Endothelial cell of umbilical vein (primary cell): ENCODE measurements at regions not wholly inside any gene's neighbourhood (a gene's known extent, or its start where the extent isn't known, plus 50 kb on each side); places are given as distances from the start of the nearest gene placed in this dataset.

Source experiments
- BruUV-seq: library from RNA; stranded (reverse); fragments of 400-500 nt; replicated peaks from 2 replicates; lab custom pipeline; 2021; lab: Mats Ljungman, UMichigan
- CTCF ChIA-PET: fragments of 300-600, 350-600 bp; sonication (Branson Sonifier 250); formaldehyde crosslinking; loops from one replicate; lab custom pipeline; 2021; ENCODE audit warnings: antibody characterized with exemption, inconsistent platforms; lab: Charles Lee
- POLR2A ChIA-PET: fragments of 300-600, 350-600 bp; sonication (Branson Sonifier 250); formaldehyde crosslinking; loops from one replicate; lab custom pipeline; 2021; ENCODE audit warnings: antibody characterized with exemption, inconsistent platforms; lab: Charles Lee
- DNase-seq: peaks from one replicate; pipeline ENCODE4 v3.0.0-alpha.2; 2011; ENCODE audit warnings: low read depth, low spot score
- FAIRE-seq: peaks from 2 replicates; lab custom pipeline; 2011; peaks lifted over from hg19 to GRCh38; lab: Jason Lieb, UNC
- H2AFZ ChIP-seq: 2 replicates; pipeline ENCODE4 v1.6.0; 2012; ENCODE audit warnings: low read depth, low read length, control low read depth, inconsistent platforms
- H3K27ac ChIP-seq: 2 replicates; pipeline ENCODE4 v1.5.1; 2011; ENCODE audit warnings: low read depth, mild to moderate bottlenecking, control low read depth, low read length, moderate library complexity; ENCODE audit not compliant: insufficient read depth
- H3K27me3 ChIP-seq, 2 experiments: 2 replicates each; pipeline versions ENCODE4 v1.6.0 to v1.6.1; 2011; ENCODE audit warnings: low read length in 2 of 2, mixed read lengths in 1 of 2; ENCODE audit not compliant: control insufficient read depth in 2 of 2, insufficient read depth in 2 of 2
- H3K36me3 ChIP-seq, 2 experiments: 2 replicates in 1 of 2; 3 replicates in 1 of 2; pipeline ENCODE4 v1.5.1; 2011; ENCODE audit warnings: low read length in 2 of 2, mild to moderate bottlenecking in 1 of 2, moderate library complexity in 1 of 2; ENCODE audit not compliant: control insufficient read depth in 2 of 2, insufficient read depth in 2 of 2; ENCODE audit errors: extremely low read depth in 1 of 2
- H3K4me1 ChIP-seq: 3 replicates; pipeline ENCODE4 v1.5.1; 2011; ENCODE audit warnings: mild to moderate bottlenecking, low read length; ENCODE audit not compliant: control insufficient read depth, insufficient read depth; ENCODE audit errors: extremely low read depth
- H3K4me2 ChIP-seq: 2 replicates; pipeline ENCODE4 v1.6.1; 2011; ENCODE audit warnings: low read length, control low read depth, mixed read lengths; ENCODE audit not compliant: insufficient read depth
- H3K4me3 ChIP-seq, 3 experiments: fragments of 200-600 bp in 1 of 3; sonication (generic), shearing (Covaris generic) in 1 of 3; replicated peaks in 1 of 3; 2 replicates each; pipeline ENCODE4 v1.5.1; 2011 to 2016; ENCODE audit warnings: control low read depth in 3 of 3, low read length in 3 of 3, mild to moderate bottlenecking in 2 of 3, inconsistent platforms in 1 of 3, low read depth in 1 of 3, moderate library complexity in 1 of 3; ENCODE audit not compliant: insufficient read depth in 1 of 3
- H3K79me2 ChIP-seq: 2 replicates; pipeline ENCODE4 v1.6.0; 2012; ENCODE audit warnings: low read length, inconsistent platforms; ENCODE audit not compliant: control insufficient read depth, insufficient read depth
- H3K9ac ChIP-seq: replicated peaks from 2 replicates; pipeline ENCODE3; 2011; ENCODE audit warnings: low read length, control low read depth; ENCODE audit not compliant: insufficient read depth; ENCODE audit errors: extremely low read depth
- H3K9me1 ChIP-seq: replicated peaks from 3 replicates; pipeline ENCODE4 v1.6.0; 2011; ENCODE audit warnings: mild to moderate bottlenecking, low read length; ENCODE audit not compliant: control insufficient read depth, insufficient read depth; ENCODE audit errors: extremely low read depth
- H3K9me3 ChIP-seq: replicated peaks from 2 replicates; pipeline ENCODE4 v1.5.1; 2012; ENCODE audit warnings: low read length, inconsistent platforms; ENCODE audit not compliant: control insufficient read depth, insufficient read depth
- H4K20me1 ChIP-seq: replicated peaks from 2 replicates; pipeline ENCODE3; 2011; ENCODE audit warnings: mild to moderate bottlenecking, low read length; ENCODE audit not compliant: control insufficient read depth, insufficient read depth; ENCODE audit errors: extremely low read depth
- CTCF ChIP-seq, 2 donors: IDR thresholded peaks; 1 replicate in 1 of 2; 2 replicates in 1 of 2; pipeline ENCODE4 v1.5.1; 2011; ENCODE audit warnings: low read length in 2 of 2, mild to moderate bottlenecking in 2 of 2, moderate library complexity in 2 of 2, control low read depth in 1 of 2, inconsistent platforms in 1 of 2, low read depth in 1 of 2; ENCODE audit not compliant: insufficient read depth in 1 of 2; ENCODE audit errors: extremely low read depth in 1 of 2
- EZH2 ChIP-seq: IDR thresholded peaks from 2 replicates; pipeline ENCODE4 v1.6.1; 2012; ENCODE audit warnings: borderline replicate concordance, low read depth, mild to moderate bottlenecking, moderate library complexity, low read length, inconsistent platforms; ENCODE audit not compliant: severe bottlenecking
- FOS ChIP-seq: IDR thresholded peaks from 2 replicates; pipeline ENCODE4 v1.6.1; 2011; ENCODE audit warnings: mild to moderate bottlenecking, low read length, moderate library complexity, borderline replicate concordance; ENCODE audit not compliant: insufficient read depth
- GATA2 ChIP-seq: IDR thresholded peaks from 2 replicates; pipeline ENCODE4 v1.7.0; 2011; ENCODE audit warnings: low read depth, mild to moderate bottlenecking, moderate library complexity, mixed read lengths, low read length; ENCODE audit not compliant: insufficient read length, insufficient read depth
- JUN ChIP-seq: IDR thresholded peaks from 2 replicates; pipeline ENCODE4 v1.6.1; 2011; ENCODE audit warnings: borderline replicate concordance, low read depth; ENCODE audit not compliant: insufficient read length, insufficient read depth
- MAX ChIP-seq: IDR thresholded peaks from 2 replicates; pipeline ENCODE4 v1.6.1; 2011; ENCODE audit not compliant: insufficient read depth, insufficient read length
- MYC ChIP-seq: IDR thresholded peaks from one replicate; pipeline ENCODE4 v1.6.1; 2011; ENCODE audit warnings: mild to moderate bottlenecking, low read depth, low read length
- POLR2A ChIP-seq: IDR thresholded peaks from 2 replicates; pipeline ENCODE4 v1.6.1; 2012; ENCODE audit warnings: low read depth, mild to moderate bottlenecking, control low read depth, low read length
- POLR2AphosphoS5 ChIP-seq: IDR thresholded peaks from 2 replicates; pipeline ENCODE4 v1.6.1; 2012; ENCODE audit warnings: low read depth, mild to moderate bottlenecking, control low read depth, low read length, moderate library complexity; ENCODE audit not compliant: insufficient read depth
- dilution Hi-C: fragments of 300-500 bp; cut with MboI; formaldehyde crosslinking; loops from one replicate; pipeline ENCODE4 v1.15.0; 2019; ENCODE audit warnings: low sequenced_read_pairs; ENCODE audit not compliant: extremely low pct_ligation_motif_present
- intact Hi-C: fragments of 100-400 bp; cut with micrococcal nuclease; formaldehyde crosslinking; loops from one replicate; pipeline ENCODE4 v1.10.0; 2022

- no peak for FAIRE-seq
- no peak overlapping the region for H3K4me2 ChIP-seq
- POLR2A ChIA-PET, result interaction anchor here (0.7 kb wide), 1 partner anchor 22 kb away, joined by 3 read pairs; no protein-coding TSS in a partner anchor
- no peaks in the 10 kb centered on the region for H3K36me3 ChIP-seq
- no peaks in the 10 kb centered on the region for H3K9me1 ChIP-seq
- no peak for DNase-seq
- no peaks in the 10 kb centered on the region for H3K4me1 ChIP-seq
- no peaks in the 10 kb centered on the region for H3K27me3 ChIP-seq
- no peak for TF ChIP-seq POLR2AphosphoS5
- TF ChIP-seq EZH2, result no peak
- TF ChIP-seq GATA2, result no peak
- no TSS peak for BruUV-seq
- no peak overlapping the region for H2AFZ ChIP-seq
- H3K79me2 ChIP-seq, result no peaks in the 10 kb centered on the region
- no peak overlapping the region for H3K4me3 ChIP-seq
- intact Hi-C loops, result no loop called here
- no peak overlapping the region for H3K27ac ChIP-seq
- dilution Hi-C loops, result no loop called here
- H3K9me3 ChIP-seq, result no peaks in the 10 kb centered on the region
- H4K20me1 ChIP-seq, result no peaks in the 10 kb centered on the region
- CTCF ChIA-PET, result no interaction called here
- no peak overlapping the region for H3K9ac ChIP-seq
Measured at GRCh38 chr11:130604606-130605005, 156.2 kb downstream of the ADAMTS15 start.

GRCh38 chr11:130606178-130606577 is 157.7 kb downstream of the ADAMTS15 start:
- no TSS peak for BruUV-seq
- dilution Hi-C loops, result no loop called here
- Histone ChIP-seq H3K9ac (no peak overlapping the region), H3K9me1 (no peaks in the 10 kb centered on the region), H3K9me3 (no peaks in the 10 kb centered on the region), H3K36me3 (no peaks in the 10 kb centered on the region), H3K4me1 (no peaks in the 10 kb centered on the region), H3K27me3 (no peaks in the 10 kb centered on the region), H2AFZ (no peak overlapping the region), H3K4me2 (no peak overlapping the region), H3K4me3 (no peak overlapping the region), H3K79me2 (no peaks in the 10 kb centered on the region), H3K27ac (no peak overlapping the region), H4K20me1 (no peaks in the 10 kb centered on the region)
- FAIRE-seq, result no peak
- DNase-seq, result no peak
- intact Hi-C loops, result no loop called here
- TF ChIP-seq POLR2AphosphoS5 (no peak), POLR2A (no peak), MAX (no peak), GATA2 (no peak), CTCF (IDR thresholded peaks at IDR 0.05; ENCODE audit: extremely low read depth in 1 of 2, insufficient read depth in 1 of 2, low read depth in 1 of 2, low read length in 2 of 2) (no peak), FOS (no peak), JUN (no peak), EZH2 (no peak), MYC (no peak)
- ChIA-PET POLR2A (no interaction called here), CTCF (no interaction called here)
